ENCODE measurements at regions not wholly inside any gene's neighbourhood (a gene's known extent, or its start where the extent isn't known, plus 50 kb on each side); places are given as distances from the start of the nearest gene placed in this dataset.

- no peak for DNase-seq
- intact Hi-C loops (cut with DNase I) = no loop called here
Observed at GRCh38 chr16:55380485-55380884, 56.5 kb downstream of the IRX6 start.

- intact Hi-C loops (cut with DNase I) = no loop called here
- DNase-seq = no peak
Observed at GRCh38 chr16:55384288-55385247, 60.6 kb downstream of the IRX6 start.

- DNase-seq = no peak
- intact Hi-C loops (cut with DNase I) = no loop called here
Observed at GRCh38 chr16:55385359-55385758, 61.4 kb downstream of the IRX6 start.

GRCh38 chr16:55386534-55387296, 62.7 kb downstream of the IRX6 start:
- no peak for DNase-seq
- intact Hi-C loops (cut with DNase I) = no loop called here

- intact Hi-C loops (cut with DNase I) = no loop called here
- DNase-seq = no peak
Observed at GRCh38 chr16:55388131-55388862, 64.3 kb downstream of the IRX6 start.

GRCh38 chr16:55389426-55390073, 65.5 kb downstream of the IRX6 start:
- peak in 14 of 42 donors; percentile 10 to 52 (median 26) for DNase-seq
- intact Hi-C loops (cut with DNase I) = no loop called here

GRCh38 chr16:55390630-55391237, 66.7 kb downstream of the IRX6 start:
- DNase-seq = peak in 7 of 42 donors; percentile 9 to 68 (median 18)

GRCh38 chr16:55391760-55392375, 67.9 kb downstream of the IRX6 start:
- no peak for DNase-seq
- intact Hi-C loops (cut with DNase I) = no loop called here

More at GRCh38 chr16:55390630-55391237, 66.7 kb downstream of the IRX6 start:
- intact Hi-C loops (cut with DNase I) = no loop called here

- intact Hi-C loops (cut with DNase I) = no loop called here
- no peak for DNase-seq
Observed at GRCh38 chr16:55392701-55393100, 68.7 kb downstream of the IRX6 start.

GRCh38 chr16:55393991-55394390, 70.0 kb downstream of the IRX6 start:
- intact Hi-C loops (cut with DNase I) = no loop called here
- peak in 5 of 42 donors; percentile 11 to 32 (median 19) for DNase-seq

GRCh38 chr16:55398762-55399161, 74.8 kb downstream of the IRX6 start:
- intact Hi-C loops (cut with DNase I) = no loop called here
- DNase-seq = no peak

GRCh38 chr16:55399911-55400310, 75.9 kb downstream of the IRX6 start:
- intact Hi-C loops (cut with DNase I) = no loop called here
- DNase-seq = no peak

GRCh38 chr16:55401046-55401445, 77.0 kb downstream of the IRX6 start:
- intact Hi-C loops (cut with DNase I) = no loop called here
- no peak for DNase-seq

- intact Hi-C loops (cut with DNase I) = no loop called here
Observed at GRCh38 chr16:55403464-55403863, 75.5 kb upstream of the MMP2 start.

GRCh38 chr16:55406651-55407050, 72.3 kb upstream of the MMP2 start:
- DNase-seq = no peak
- intact Hi-C loops (cut with DNase I) = no loop called here

More at GRCh38 chr16:55403464-55403863, 75.5 kb upstream of the MMP2 start:
- DNase-seq = no peak

GRCh38 chr16:55408661-55409060, 70.3 kb upstream of the MMP2 start:
- no peak for DNase-seq

GRCh38 chr16:55411231-55411630, 67.8 kb upstream of the MMP2 start:
- DNase-seq = no peak
- intact Hi-C loops (cut with DNase I) = no loop called here

More at GRCh38 chr16:55408661-55409060, 70.3 kb upstream of the MMP2 start:
- intact Hi-C loops (cut with DNase I) = no loop called here

GRCh38 chr16:55418586-55418985, 60.4 kb upstream of the MMP2 start:
- no peak for DNase-seq
- intact Hi-C loops (cut with DNase I) = no loop called here
